BLaER1 (cell line): ENCODE measurements at regions not wholly inside any gene's neighbourhood (a gene's known extent, or its start where the extent isn't known, plus 50 kb on each side); places are given as distances from the start of the nearest gene placed in this dataset.

Experiments used
- H3K27ac ChIP-seq: shearing (Covaris generic); formaldehyde crosslinking; 2 replicates; pipeline ENCODE4 v1.8.1; 2022
- H3K27me3 ChIP-seq: shearing (Covaris generic); formaldehyde crosslinking; 2 replicates; pipeline ENCODE4 v1.8.1; 2022
- H3K36me3 ChIP-seq: shearing (Covaris generic); formaldehyde crosslinking; 2 replicates; pipeline ENCODE4 v1.8.1; 2022
- H3K4me1 ChIP-seq: shearing (Covaris generic); formaldehyde crosslinking; 2 replicates; pipeline ENCODE4 v1.8.1; 2022
- H3K4me2 ChIP-seq: shearing (Covaris generic); formaldehyde crosslinking; 2 replicates; pipeline ENCODE4 v1.8.1; 2022
- H3K4me3 ChIP-seq: shearing (Covaris generic); formaldehyde crosslinking; 2 replicates; pipeline ENCODE4 v1.8.1; 2022
- H3K9ac ChIP-seq: shearing (Covaris generic); formaldehyde crosslinking; 2 replicates; pipeline ENCODE4 v1.8.1; 2022
- H3K9me3 ChIP-seq: shearing (Covaris generic); formaldehyde crosslinking; 2 replicates; pipeline ENCODE4 v1.8.1; 2022
- H4K20me1 ChIP-seq: shearing (Covaris generic); formaldehyde crosslinking; 2 replicates; pipeline ENCODE4 v1.8.1; 2022
- Cebpa-rat ChIP-seq: shearing (Covaris generic); IDR thresholded peaks from 2 replicates; pipeline ENCODE4 v1.8.1; 2022

- no peak overlapping the region for H3K4me2 ChIP-seq
- H3K4me3 ChIP-seq: no peak overlapping the region
- H3K4me1 ChIP-seq: no peaks in the 10 kb centered on the region
- no peak overlapping the region for H3K9ac ChIP-seq
- no peaks in the 10 kb centered on the region for H3K27me3 ChIP-seq
- no peaks in the 10 kb centered on the region for H4K20me1 ChIP-seq
- H3K9me3 ChIP-seq: peaks cover 5% of the 10 kb centered on the region
- no peak for TF ChIP-seq Cebpa-rat
- no peaks in the 10 kb centered on the region for H3K36me3 ChIP-seq
- no peak overlapping the region for H3K27ac ChIP-seq
Measured at GRCh38 chr3:36232797-36233489, 147.4 kb upstream of the STAC start.

GRCh38 chr3:36244728-36245127 is 135.6 kb upstream of the STAC start:
- Histone ChIP-seq H3K9me3 (no peaks in the 10 kb centered on the region), H3K4me2 (no peak overlapping the region), H3K4me1 (no peaks in the 10 kb centered on the region), H3K27me3 (no peaks in the 10 kb centered on the region), H4K20me1 (no peaks in the 10 kb centered on the region), H3K9ac (no peak overlapping the region), H3K36me3 (no peaks in the 10 kb centered on the region), H3K27ac (no peak overlapping the region), H3K4me3 (no peak overlapping the region)
- no peak for TF ChIP-seq Cebpa-rat

- Histone ChIP-seq H3K27ac (no peak overlapping the region), H3K4me2 (no peak overlapping the region), H3K4me1 (no peaks in the 10 kb centered on the region), H3K36me3 (no peaks in the 10 kb centered on the region), H3K9ac (no peak overlapping the region), H3K27me3 (no peaks in the 10 kb centered on the region), H3K9me3 (peaks cover 18% of the 10 kb centered on the region), H4K20me1 (no peaks in the 10 kb centered on the region), H3K4me3 (no peak overlapping the region)
- TF ChIP-seq Cebpa-rat: no peak
Measured at GRCh38 chr3:36248374-36248773, 131.9 kb upstream of the STAC start.

- Histone ChIP-seq H3K36me3 (no peaks in the 10 kb centered on the region), H3K4me1 (no peaks in the 10 kb centered on the region), H4K20me1 (no peaks in the 10 kb centered on the region), H3K9ac (no peak overlapping the region), H3K4me2 (no peak overlapping the region), H3K4me3 (no peak overlapping the region), H3K27me3 (no peaks in the 10 kb centered on the region), H3K27ac (no peak overlapping the region), H3K9me3 (peaks cover 20% of the 10 kb centered on the region)
- no peak for TF ChIP-seq Cebpa-rat
Measured at GRCh38 chr3:36250191-36250590, 130.1 kb upstream of the STAC start.

GRCh38 chr3:36257158-36257852 is 123.0 kb upstream of the STAC start:
- no peaks in the 10 kb centered on the region for H3K27me3 ChIP-seq
- no peak for TF ChIP-seq Cebpa-rat
- H3K9me3 ChIP-seq: peaks cover 17% of the 10 kb centered on the region
- no peak overlapping the region for H3K4me2 ChIP-seq
- no peaks in the 10 kb centered on the region for H3K36me3 ChIP-seq
- H3K4me1 ChIP-seq: peaks cover 9% of the 10 kb centered on the region
- H3K27ac ChIP-seq: no peak overlapping the region
- no peaks in the 10 kb centered on the region for H4K20me1 ChIP-seq
- no peak overlapping the region for H3K9ac ChIP-seq
- H3K4me3 ChIP-seq: no peak overlapping the region

GRCh38 chr3:36258421-36258820 is 121.9 kb upstream of the STAC start:
- Histone ChIP-seq H4K20me1 (no peaks in the 10 kb centered on the region), H3K4me1 (peaks cover 9% of the 10 kb centered on the region)
- no peak for TF ChIP-seq Cebpa-rat

GRCh38 chr3:36259580-36259979 is 120.7 kb upstream of the STAC start:
- Histone ChIP-seq H3K4me3 (no peak overlapping the region), H3K9ac (no peak overlapping the region), H3K36me3 (no peaks in the 10 kb centered on the region), H3K27me3 (no peaks in the 10 kb centered on the region), H3K4me2 (no peak overlapping the region), H3K9me3 (peaks cover 13% of the 10 kb centered on the region), H4K20me1 (no peaks in the 10 kb centered on the region), H3K4me1 (peaks cover 9% of the 10 kb centered on the region), H3K27ac (no peak overlapping the region)
- no peak for TF ChIP-seq Cebpa-rat

More at GRCh38 chr3:36258421-36258820, 121.9 kb upstream of the STAC start:
- no peak overlapping the region for H3K27ac ChIP-seq
- H3K4me2 ChIP-seq: no peak overlapping the region
- H3K36me3 ChIP-seq: no peaks in the 10 kb centered on the region
- no peaks in the 10 kb centered on the region for H3K27me3 ChIP-seq
- H3K9ac ChIP-seq: no peak overlapping the region
- peaks cover 15% of the 10 kb centered on the region for H3K9me3 ChIP-seq
- no peak overlapping the region for H3K4me3 ChIP-seq

- Histone ChIP-seq H4K20me1 (no peaks in the 10 kb centered on the region), H3K9me3 (no peaks in the 10 kb centered on the region), H3K27me3 (no peaks in the 10 kb centered on the region), H3K4me1 (no peaks in the 10 kb centered on the region), H3K27ac (no peak overlapping the region), H3K9ac (no peak overlapping the region), H3K4me2 (no peak overlapping the region), H3K36me3 (no peaks in the 10 kb centered on the region), H3K4me3 (no peak overlapping the region)
- TF ChIP-seq Cebpa-rat: no peak
Measured at GRCh38 chr3:36269274-36269673, 111.0 kb upstream of the STAC start.

- no peak overlapping the region for H3K4me3 ChIP-seq
- H3K9ac ChIP-seq: no peak overlapping the region
- H4K20me1 ChIP-seq: no peaks in the 10 kb centered on the region
- no peaks in the 10 kb centered on the region for H3K36me3 ChIP-seq
- H3K27me3 ChIP-seq: no peaks in the 10 kb centered on the region
- H3K4me1 ChIP-seq: no peaks in the 10 kb centered on the region
- H3K27ac ChIP-seq: no peak overlapping the region
- H3K4me2 ChIP-seq: no peak overlapping the region
- H3K9me3 ChIP-seq: no peaks in the 10 kb centered on the region
- TF ChIP-seq Cebpa-rat: no peak
Measured at GRCh38 chr3:36282766-36283165, 97.5 kb upstream of the STAC start.

- Histone ChIP-seq H3K36me3 (no peaks in the 10 kb centered on the region), H3K9ac (no peak overlapping the region), H3K4me3 (no peak overlapping the region), H3K27ac (no peak overlapping the region), H3K27me3 (no peaks in the 10 kb centered on the region), H4K20me1 (no peaks in the 10 kb centered on the region), H3K9me3 (peaks cover 4% of the 10 kb centered on the region; the same call in 1 of the 2 replicates), H3K4me1 (no peaks in the 10 kb centered on the region), H3K4me2 (no peak overlapping the region)
- TF ChIP-seq Cebpa-rat: no peak
Measured at GRCh38 chr3:36295296-36295695, 85.0 kb upstream of the STAC start.
